Transverse colon (tissue), 4 donors: ENCODE measurements at regions not wholly inside any gene's neighbourhood (a gene's known extent, or its start where the extent isn't known, plus 50 kb on each side); places are given as distances from the start of the nearest gene placed in this dataset.

Experiments
- CTCF ChIP-seq, 5 experiments: fragments of 200-600 bp in 3 of 5; fragments of 450-650 bp in 2 of 5; sonication (generic) in 3 of 5; IDR thresholded peaks; 1 replicate in 2 of 5; 2 replicates in 3 of 5; pipeline ENCODE4 v1.5.1; 2016 to 2017; ENCODE audit warnings: antibody characterized with exemption in 5 of 5, inconsistent platforms in 3 of 5, mild to moderate bottlenecking in 2 of 5, moderate library complexity in 1 of 5
- EP300 ChIP-seq: sonication (generic); formaldehyde crosslinking; IDR thresholded peaks from one replicate; pipeline ENCODE4 v1.6.1; 2017; ENCODE audit warnings: antibody characterized with exemption, low read depth
- POLR2A ChIP-seq: fragments of 450-650 bp; IDR thresholded peaks from one replicate; pipeline ENCODE4 v1.6.1; 2016; ENCODE audit warnings: antibody characterized with exemption, mild to moderate bottlenecking, moderate library complexity
- POLR2AphosphoS5 ChIP-seq, 3 donors: sonication (generic); formaldehyde crosslinking; IDR thresholded peaks; one replicate each; pipeline ENCODE4 v1.6.1; 2016; ENCODE audit warnings: antibody characterized with exemption in 3 of 3

- TF ChIP-seq CTCF (IDR thresholded peaks at IDR 0.05) (no peak), POLR2A (no peak), EP300 (no peak), POLR2AphosphoS5 (IDR thresholded peaks at IDR 0.05) (no peak)
These were observed 691.6 kb upstream of the CELF2 start for GRCh38 chr10:10326116-10326515.
